ENCODE measurements at regions not wholly inside any gene's neighbourhood (a gene's known extent, or its start where the extent isn't known, plus 50 kb on each side); places are given as distances from the start of the nearest gene placed in this dataset.

DNA sequence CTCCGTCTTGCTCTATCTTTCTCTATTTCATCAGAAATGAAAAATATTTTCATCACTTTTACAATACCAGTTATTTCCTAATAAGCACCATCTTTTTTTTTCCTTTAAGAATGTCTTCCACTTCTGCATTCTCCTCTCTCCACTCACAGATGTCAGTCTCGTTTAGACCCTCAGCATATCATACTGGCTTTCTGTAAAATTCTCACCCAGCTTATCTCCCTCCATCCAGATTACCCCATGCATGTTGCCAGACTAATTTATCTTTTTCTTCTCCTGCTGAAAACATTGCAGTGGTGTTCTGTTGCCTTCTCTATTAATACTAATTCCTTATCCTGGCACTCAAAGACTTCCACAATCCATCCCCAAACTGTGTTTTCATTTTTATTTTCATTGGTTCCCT, 513.8 kb upstream of the KLF12 start:
- 50% methylated on average over 2 of the region's 2 CpGs for WGBS (ENCODE audit: insufficient coverage)
- H3K4me1 Mint-ChIP-seq: no peaks in the 10 kb centered on the region

DNA sequence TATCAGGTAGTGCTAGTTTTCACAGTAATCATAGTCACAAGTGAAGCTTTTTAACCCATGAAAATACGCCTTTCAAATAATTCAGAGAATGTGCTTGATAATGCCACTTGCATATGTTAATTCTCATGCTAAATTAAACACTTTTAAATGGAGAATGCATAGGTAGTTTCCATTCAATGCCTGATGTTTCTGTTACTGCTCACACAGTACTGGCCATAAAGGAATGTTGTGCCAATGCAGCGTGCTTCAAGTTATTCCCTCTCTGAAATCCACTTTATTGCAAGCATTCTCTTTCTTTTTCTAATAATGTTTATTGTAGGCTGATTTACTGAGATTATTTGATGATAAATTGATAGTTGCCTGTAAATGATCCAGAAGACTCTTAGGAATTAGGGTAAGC, 513.0 kb upstream of the KLF12 start:
- Histone ChIP-seq H3K36me3 (replicated peaks in 1 of 2; ENCODE audit: control insufficient read depth in 1 of 2, insufficient read depth in 2 of 2, low read length in 2 of 2) (no peaks in the 10 kb centered on the region), H3K9ac (ENCODE audit: insufficient read depth, low read length, poor library complexity, severe bottlenecking) (no peak overlapping the region), H3K27me3 (ENCODE audit: control insufficient read depth in 2 of 2, insufficient read depth in 2 of 2, low read length in 2 of 2) (no peaks in the 10 kb centered on the region), H4K20me1 (ENCODE audit: insufficient read depth, low read length) (no peaks in the 10 kb centered on the region), H2AFZ (ENCODE audit: insufficient read depth, low read depth, low read length, poor library complexity, severe bottlenecking) (no peak overlapping the region), H3K27ac (ENCODE audit: low read depth in 1 of 2, low read length in 2 of 2) (no peak overlapping the region), H3K9me3 (replicated peaks in 1 of 2; ENCODE audit: control insufficient read depth in 1 of 2, insufficient read depth in 1 of 2, low read length in 2 of 2) (peaks cover 0 to 6% of the 10 kb centered on the region in 2 donors), H3K4me2 (replicated peaks; ENCODE audit: extremely low read depth, low read length, poor library complexity, severe bottlenecking) (no peak overlapping the region), H3K4me3 (replicated peaks in 1 of 3; ENCODE audit: low read depth in 2 of 3, low read length in 3 of 3) (no peak overlapping the region), H3K79me2 (ENCODE audit: insufficient read depth, low read length) (no peaks in the 10 kb centered on the region), H3K4me1 (ENCODE audit: control insufficient read depth in 1 of 2, insufficient read depth in 2 of 2, low read length in 2 of 2) (no peaks in the 10 kb centered on the region)
- DNase-seq: no peak
- Mint-ChIP-seq H3K9me3 (peaks cover 0 to 2% (median 0%) of the 10 kb centered on the region in 7 donors), H3K27ac (no peak overlapping the region), H3K27me3 (ENCODE audit: low read depth in 3 of 3) (no peaks in the 10 kb centered on the region), H3K4me1 (no peaks in the 10 kb centered on the region), H3K36me3 (no peaks in the 10 kb centered on the region), H3K4me3 (no peak overlapping the region)
- intact Hi-C loops (cut with micrococcal nuclease): no loop called here
- no CpG with 5 or more reads among the region's 2 CpGs for WGBS (ENCODE audit: insufficient coverage)
- TF ChIP-seq, protein P1, sequence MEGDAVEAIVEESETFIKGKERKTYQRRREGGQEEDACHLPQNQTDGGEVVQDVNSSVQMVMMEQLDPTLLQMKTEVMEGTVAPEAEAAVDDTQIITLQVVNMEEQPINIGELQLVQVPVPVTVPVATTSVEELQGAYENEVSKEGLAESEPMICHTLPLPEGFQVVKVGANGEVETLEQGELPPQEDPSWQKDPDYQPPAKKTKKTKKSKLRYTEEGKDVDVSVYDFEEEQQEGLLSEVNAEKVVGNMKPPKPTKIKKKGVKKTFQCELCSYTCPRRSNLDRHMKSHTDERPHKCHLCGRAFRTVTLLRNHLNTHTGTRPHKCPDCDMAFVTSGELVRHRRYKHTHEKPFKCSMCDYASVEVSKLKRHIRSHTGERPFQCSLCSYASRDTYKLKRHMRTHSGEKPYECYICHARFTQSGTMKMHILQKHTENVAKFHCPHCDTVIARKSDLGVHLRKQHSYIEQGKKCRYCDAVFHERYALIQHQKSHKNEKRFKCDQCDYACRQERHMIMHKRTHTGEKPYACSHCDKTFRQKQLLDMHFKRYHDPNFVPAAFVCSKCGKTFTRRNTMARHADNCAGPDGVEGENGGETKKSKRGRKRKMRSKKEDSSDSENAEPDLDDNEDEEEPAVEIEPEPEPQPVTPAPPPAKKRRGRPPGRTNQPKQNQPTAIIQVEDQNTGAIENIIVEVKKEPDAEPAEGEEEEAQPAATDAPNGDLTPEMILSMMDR (IDR thresholded peaks at IDR 0.05): no peak

More for the DNA sequence above, 513.8 kb upstream of the KLF12 start:
- H3K9me3 ChIP-seq (replicated peaks in 1 of 2; ENCODE audit: control insufficient read depth in 1 of 2, insufficient read depth in 1 of 2, low read length in 2 of 2): peaks cover 0 to 6% of the 10 kb centered on the region in 2 donors
- H3K9ac ChIP-seq (ENCODE audit: insufficient read depth, low read length, poor library complexity, severe bottlenecking): no peak overlapping the region
- Mint-ChIP-seq H3K9me3 (peaks cover 0 to 2% (median 0%) of the 10 kb centered on the region in 7 donors), H3K27me3 (ENCODE audit: low read depth in 3 of 3) (no peaks in the 10 kb centered on the region), H3K27ac (no peak overlapping the region), H3K36me3 (no peaks in the 10 kb centered on the region), H3K4me3 (no peak overlapping the region)
- no peak for DNase-seq
- H3K27me3 ChIP-seq (ENCODE audit: control insufficient read depth in 2 of 2, insufficient read depth in 2 of 2, low read length in 2 of 2): no peaks in the 10 kb centered on the region
- no peaks in the 10 kb centered on the region for H3K79me2 ChIP-seq (ENCODE audit: insufficient read depth, low read length)
- H3K36me3 ChIP-seq (replicated peaks in 1 of 2; ENCODE audit: control insufficient read depth in 1 of 2, insufficient read depth in 2 of 2, low read length in 2 of 2): no peaks in the 10 kb centered on the region
- intact Hi-C loops (cut with micrococcal nuclease): no loop called here
- H2AFZ ChIP-seq (ENCODE audit: insufficient read depth, low read depth, low read length, poor library complexity, severe bottlenecking): no peak overlapping the region
- no peaks in the 10 kb centered on the region for H4K20me1 ChIP-seq (ENCODE audit: insufficient read depth, low read length)
- H3K27ac ChIP-seq (ENCODE audit: low read depth in 1 of 2, low read length in 2 of 2): no peak overlapping the region
- no peak overlapping the region for H3K4me3 ChIP-seq (replicated peaks in 1 of 3; ENCODE audit: low read depth in 2 of 3, low read length in 3 of 3)
- TF ChIP-seq, protein P1 (IDR thresholded peaks at IDR 0.05): no peak
- no peaks in the 10 kb centered on the region for H3K4me1 ChIP-seq (ENCODE audit: control insufficient read depth in 1 of 2, insufficient read depth in 2 of 2, low read length in 2 of 2)
- no peak overlapping the region for H3K4me2 ChIP-seq (replicated peaks; ENCODE audit: extremely low read depth, low read length, poor library complexity, severe bottlenecking)

Data from CD14-positive monocyte (primary cell).